ENCODE measurements at regions not wholly inside any gene's neighbourhood (a gene's known extent, or its start where the extent isn't known, plus 50 kb on each side); places are given as distances from the start of the nearest gene placed in this dataset.
A peak's percentile ranks its signal among the peaks of the same experiment; 100 is the strongest.

GRCh38 chr1:75668813-75669212 is 55.7 kb upstream of the ACADM start:
- H3K27ac ChIP-seq = no peak overlapping the region
- no peak for TF ChIP-seq ZFX (IDR thresholded peaks at IDR 0.05; ENCODE audit: borderline replicate concordance)
- TF ChIP-seq CTCF (IDR thresholded peaks at IDR 0.05) = no peak

- no peak overlapping the region for H3K27ac ChIP-seq
Observed at GRCh38 chr1:75671708-75672107, 52.8 kb upstream of the ACADM start.

GRCh38 chr1:75672108-75672507 is 52.4 kb upstream of the ACADM start:
- H3K27ac ChIP-seq = peak overlapping the region; percentile 57
- TF ChIP-seq CTCF (IDR thresholded peaks at IDR 0.05) (no peak), ZFX (IDR thresholded peaks at IDR 0.05; ENCODE audit: borderline replicate concordance) (no peak)

More at GRCh38 chr1:75671708-75672107, 52.8 kb upstream of the ACADM start:
- TF ChIP-seq ZFX (IDR thresholded peaks at IDR 0.05; ENCODE audit: borderline replicate concordance) (no peak), CTCF (IDR thresholded peaks at IDR 0.05) (no peak)

GRCh38 chr1:75672528-75673393 is 51.7 kb upstream of the ACADM start:
- TF ChIP-seq ZFX (IDR thresholded peaks at IDR 0.05; ENCODE audit: borderline replicate concordance) (no peak), CTCF (IDR thresholded peaks at IDR 0.05) (no peak)
- peak overlapping the region; percentile 57 for H3K27ac ChIP-seq

- peak overlapping the region; percentile 57 for H3K27ac ChIP-seq
- TF ChIP-seq CTCF (IDR thresholded peaks at IDR 0.05) (no peak), ZFX (IDR thresholded peaks at IDR 0.05; ENCODE audit: borderline replicate concordance) (no peak)
Observed at GRCh38 chr1:75673399-75673798, 51.1 kb upstream of the ACADM start.

GRCh38 chr1:75673885-75674284 is 50.6 kb upstream of the ACADM start:
- no peak for TF ChIP-seq CTCF (IDR thresholded peaks at IDR 0.05)
- TF ChIP-seq ZFX (IDR thresholded peaks at IDR 0.05; ENCODE audit: borderline replicate concordance) = no peak
- H3K27ac ChIP-seq = no peak overlapping the region

Measured in 22Rv1 (cell line).